ENCODE measurements at regions not wholly inside any gene's neighbourhood (a gene's known extent, or its start where the extent isn't known, plus 50 kb on each side); places are given as distances from the start of the nearest gene placed in this dataset.
A peak's percentile ranks its signal among the peaks of the same experiment; 100 is the strongest.
"Not testable (repeated sequence)": the region's sequence is repeated elsewhere in the genome, so short reads cannot be mapped to it uniquely, and the experiment has no call there.

- DNase-seq, result no peak
Measured at GRCh38 chr5:7242118-7242710, 153.7 kb upstream of the ADCY2 start.

DNA sequence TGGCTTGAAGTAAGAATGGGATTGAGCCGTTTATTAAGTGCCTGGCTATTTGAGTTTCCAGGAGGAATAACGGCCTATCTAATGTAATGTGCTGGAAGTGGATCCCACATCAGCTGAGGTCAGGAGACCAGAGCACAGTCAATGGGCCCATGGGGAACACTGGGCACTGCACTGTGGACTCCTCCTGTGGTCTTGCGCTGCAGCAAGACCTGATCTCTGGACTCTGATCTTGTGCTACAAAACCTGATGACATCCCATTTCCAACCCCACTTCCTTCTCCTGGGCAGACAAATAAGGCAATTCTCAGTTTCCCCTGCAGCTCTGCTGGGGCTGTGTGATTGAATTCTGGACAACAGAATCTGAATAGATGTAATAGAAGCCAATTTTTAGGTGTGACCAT is 151.7 kb upstream of the ADCY2 start:
- DNase-seq, result no peak

DNA sequence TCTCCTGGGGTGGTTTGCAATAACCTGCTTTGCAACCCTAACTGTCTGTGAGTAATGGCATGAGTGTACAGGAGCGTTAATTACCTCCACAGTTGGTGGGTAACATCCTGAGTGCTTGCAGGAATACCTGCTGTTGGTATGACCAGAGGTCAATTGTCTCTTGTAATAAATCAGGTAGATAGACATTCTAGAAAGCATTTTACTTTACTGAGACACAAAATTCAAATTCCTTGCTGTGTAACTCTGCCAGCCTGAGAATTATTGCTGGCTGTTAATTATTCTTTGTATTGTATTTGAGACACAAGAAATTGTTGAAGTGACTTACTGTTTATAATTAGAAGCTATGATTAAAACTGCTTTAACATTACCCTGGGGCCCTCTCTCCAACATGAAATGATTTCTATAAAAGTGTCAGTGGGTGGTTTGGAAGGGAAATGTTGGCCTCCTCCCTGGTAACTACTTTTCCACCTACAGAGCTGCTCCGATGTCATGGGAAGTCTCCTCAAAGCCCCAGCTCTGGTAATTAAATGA is 150.8 kb upstream of the ADCY2 start:
- DNase-seq, result no peak

DNA sequence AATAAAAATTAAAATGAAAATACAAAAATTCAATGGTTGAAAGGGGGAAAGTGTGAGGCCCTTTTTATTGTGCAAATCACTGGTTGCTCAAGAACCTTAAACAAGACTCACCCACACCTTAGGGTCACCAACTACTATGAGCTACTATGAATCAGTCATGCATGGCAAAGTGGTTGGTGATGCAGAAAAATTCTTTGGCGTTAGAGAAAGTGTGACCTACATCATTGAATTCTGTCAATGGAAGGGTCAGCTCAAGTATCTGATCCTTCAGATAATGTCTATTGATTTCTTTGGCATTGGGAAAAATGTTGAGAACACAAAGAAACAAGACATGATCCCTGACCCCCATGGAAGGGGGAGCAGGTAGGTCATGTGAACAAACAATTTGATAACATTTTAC is 149.7 kb upstream of the ADCY2 start:
- no peak for DNase-seq

- DNase-seq, result no peak
Measured at GRCh38 chr5:7250004-7250403, 145.9 kb upstream of the ADCY2 start.

DNA sequence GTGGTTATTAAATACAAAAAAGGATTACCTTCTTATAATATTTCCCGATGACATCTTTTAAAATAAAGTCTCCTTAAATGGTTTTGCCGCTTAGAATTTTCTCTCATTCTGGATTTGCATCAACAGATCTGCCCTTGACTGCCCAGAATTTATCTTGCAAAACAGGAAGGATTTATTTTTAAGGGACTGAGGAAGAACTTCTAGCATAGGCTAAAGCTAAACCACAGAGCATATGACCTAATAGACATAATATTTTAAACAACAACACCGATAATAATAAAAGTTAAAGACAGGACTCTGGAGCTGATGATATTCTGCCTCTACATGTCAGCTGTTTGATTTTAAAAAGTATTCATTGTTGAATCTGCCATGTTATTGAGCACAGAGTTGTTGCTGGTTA is 145.3 kb upstream of the ADCY2 start:
- no peak for DNase-seq

GRCh38 chr5:7251132-7251531 is 144.8 kb upstream of the ADCY2 start:
- no peak for DNase-seq

- no peak for DNase-seq
Measured at GRCh38 chr5:7261049-7261448, 134.9 kb upstream of the ADCY2 start.

DNA sequence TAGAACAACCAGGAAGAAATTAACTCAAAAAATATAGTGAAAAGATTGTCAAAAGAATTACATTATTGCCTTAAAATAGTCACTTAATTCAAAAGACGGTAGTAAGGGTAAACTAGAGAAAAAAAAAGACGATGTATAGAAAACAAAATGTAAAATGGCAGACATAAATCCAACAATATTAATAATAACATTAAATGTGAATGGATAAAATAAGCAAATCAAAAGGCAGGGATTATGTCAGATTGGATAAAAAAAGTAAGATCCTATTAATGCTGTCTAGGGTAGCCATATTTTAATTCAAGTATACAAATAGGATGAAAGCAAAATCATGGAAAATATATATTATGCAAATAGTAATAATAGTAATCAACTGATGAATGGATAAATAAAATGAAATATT is 134.0 kb upstream of the ADCY2 start:
- no peak for DNase-seq

DNA sequence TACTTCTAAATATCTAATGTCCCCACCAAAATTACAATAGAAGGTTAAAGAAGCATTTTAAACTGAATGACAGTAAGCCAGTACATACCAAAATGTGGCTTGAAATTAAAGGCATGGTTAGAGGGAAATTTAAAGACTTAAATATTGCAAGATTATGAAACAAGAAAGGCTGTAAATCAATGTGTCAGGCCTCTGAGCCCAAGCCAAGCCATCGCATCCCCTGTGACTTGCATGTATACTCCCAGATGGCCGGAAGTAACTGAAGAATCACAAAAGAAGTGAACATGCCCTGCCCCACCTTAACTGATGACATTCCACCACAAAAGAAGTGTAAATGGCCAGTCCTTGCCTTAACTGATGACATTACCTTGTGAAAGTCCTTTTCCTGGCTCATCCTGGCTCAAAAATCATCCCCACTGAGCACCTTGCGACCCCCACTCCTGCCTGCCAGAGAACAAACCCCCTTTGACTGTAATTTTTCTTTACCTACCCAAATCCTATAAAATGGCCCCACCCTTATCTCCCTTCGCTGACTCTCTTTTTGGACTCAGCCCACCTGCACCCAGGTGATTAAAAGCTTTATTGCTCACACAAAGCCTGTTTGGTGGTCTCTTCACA is 132.4 kb upstream of the ADCY2 start:
- DNase-seq, result not testable (repeated sequence)

GRCh38 chr5:7265776-7266175 is 130.2 kb upstream of the ADCY2 start:
- DNase-seq, result not testable (repeated sequence)

GRCh38 chr5:7268722-7269121 is 127.2 kb upstream of the ADCY2 start:
- not testable (repeated sequence) for DNase-seq

- DNase-seq, result no peak
Measured at GRCh38 chr5:7269591-7270274, 126.2 kb upstream of the ADCY2 start.

GRCh38 chr5:7271435-7272084 is 124.4 kb upstream of the ADCY2 start:
- no peak for DNase-seq

GRCh38 chr5:7272408-7272965 is 123.5 kb upstream of the ADCY2 start:
- no peak for DNase-seq

DNA sequence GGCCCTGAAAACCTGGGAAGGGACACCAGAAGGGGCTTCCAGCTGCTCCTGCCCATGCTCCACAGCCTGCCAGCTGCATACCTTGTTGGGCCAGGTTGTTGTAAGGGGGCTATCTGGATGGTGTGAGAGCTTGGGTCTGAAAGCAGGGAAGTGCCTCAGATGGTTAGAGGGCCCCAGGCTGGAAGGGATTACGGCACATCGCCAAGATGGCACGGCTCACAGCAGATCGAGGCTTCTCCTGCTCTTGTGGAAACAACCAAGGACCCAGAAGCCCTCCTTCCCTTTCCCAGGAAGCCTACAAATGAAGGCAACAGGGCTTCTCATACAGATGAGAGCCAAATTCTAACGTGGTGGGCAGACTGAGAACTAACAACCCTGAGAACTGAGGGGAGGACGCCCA is 121.7 kb upstream of the ADCY2 start:
- no peak for DNase-seq

GRCh38 chr5:7289634-7290033 is 106.3 kb upstream of the ADCY2 start:
- DNase-seq, result peak; percentile 5

GRCh38 chr5:7297821-7298220 is 98.1 kb upstream of the ADCY2 start:
- DNase-seq, result not testable (repeated sequence)

DNA sequence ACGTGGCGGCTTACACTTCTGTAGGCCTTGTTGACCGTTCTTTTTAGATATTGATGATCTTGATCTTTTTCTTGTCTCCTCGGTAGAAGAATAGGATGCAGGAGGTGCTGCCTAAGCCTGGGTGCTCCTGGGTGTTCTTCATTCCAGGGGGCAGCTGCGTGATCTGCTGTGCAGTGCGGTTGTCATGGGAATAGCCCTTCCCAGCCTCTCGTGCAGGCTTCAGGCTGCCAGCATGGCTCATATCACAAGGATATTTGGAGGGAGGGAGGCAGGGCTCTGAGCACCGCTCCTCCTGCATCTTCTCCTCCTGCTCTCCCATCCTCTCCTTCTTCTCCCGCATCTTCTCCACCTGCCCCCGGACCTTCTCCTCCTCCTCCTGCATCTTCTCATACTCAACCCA is 96.2 kb upstream of the ADCY2 start:
- DNase-seq, result not testable (repeated sequence)

- not testable (repeated sequence) for DNase-seq
Measured at GRCh38 chr5:7305000-7305674, 90.8 kb upstream of the ADCY2 start.

DNA sequence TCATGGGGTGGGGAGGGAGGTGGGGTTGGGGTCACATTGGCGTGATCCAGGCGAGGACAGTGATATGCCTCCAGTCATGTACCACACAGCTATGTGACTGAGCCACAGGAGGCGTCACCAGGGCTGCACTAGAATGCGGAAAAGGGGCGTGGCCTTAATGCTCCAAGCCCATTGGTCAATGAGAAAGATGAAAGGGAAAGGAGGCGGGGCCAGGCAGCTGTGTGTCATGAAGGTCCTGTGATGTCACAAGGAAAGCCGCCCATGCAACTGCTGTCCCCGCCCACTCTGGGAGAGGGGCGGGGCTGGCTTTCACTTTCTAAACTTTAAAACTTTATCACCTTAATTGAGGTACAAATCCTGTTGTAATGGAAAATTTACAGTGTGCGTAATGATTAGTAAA is 89.4 kb upstream of the ADCY2 start:
- not testable (repeated sequence) for DNase-seq

- not testable (repeated sequence) for DNase-seq
Measured at GRCh38 chr5:7307709-7308108, 88.2 kb upstream of the ADCY2 start.

- not testable (repeated sequence) for DNase-seq
Measured at GRCh38 chr5:7309715-7310114, 86.2 kb upstream of the ADCY2 start.

Measured in activated gamma-delta T cell (primary cell).